ENCODE measurements at regions not wholly inside any gene's neighbourhood (a gene's known extent, or its start where the extent isn't known, plus 50 kb on each side); places are given as distances from the start of the nearest gene placed in this dataset.

GRCh38 chr10:64598600-64598999 lies 1077.4 kb downstream of the REEP3 start:
- Histone ChIP-seq H3K4me2 (no peak overlapping the region), H3K27ac (ENCODE audit: low read depth) (no peak overlapping the region), H3K79me2 (replicated peaks; ENCODE audit: insufficient read depth) (no peaks in the 10 kb centered on the region), H3K27me3 (ENCODE audit: insufficient read depth) (no peaks in the 10 kb centered on the region), H3K36me3 (ENCODE audit: insufficient read depth) (no peaks in the 10 kb centered on the region), H3K4me3 (no peak overlapping the region), H4K20me1 (replicated peaks; ENCODE audit: insufficient read depth) (no peaks in the 10 kb centered on the region), H3F3A (replicated peaks; ENCODE audit: low read depth) (no peaks in the 10 kb centered on the region), H2AFZ (no peak overlapping the region), H3K9me2 (ENCODE audit: insufficient read depth) (no peaks in the 10 kb centered on the region), H3K4me1 (ENCODE audit: insufficient read depth) (no peaks in the 10 kb centered on the region)
- no peak for DNase-seq (ENCODE audit: low spot score)
- no peaks in the 10 kb centered on the region for H3K9me3 Mint-ChIP-seq
- H3K27me3 Mint-ChIP-seq (ENCODE audit: insufficient read depth, low read depth, poor library complexity): no peaks in the 10 kb centered on the region
- H3K27ac Mint-ChIP-seq: no peak overlapping the region
- ATAC-seq: no peak
- H3K4me1 Mint-ChIP-seq: no peaks in the 10 kb centered on the region
- H3K4me3 Mint-ChIP-seq: no peak overlapping the region
- TF ChIP-seq ZNF114 (CRISPR knock-in tag; IDR thresholded peaks at IDR 0.05): no peak
- TF ChIP-seq REST (IDR thresholded peaks at IDR 0.05; ENCODE audit: unreplicated experiment): no peak
- TF ChIP-seq CTCF (conservative IDR thresholded peaks at IDR 0.05; ENCODE audit: low read depth in 2 of 2): no peak
- TF ChIP-seq STAT1 (IDR thresholded peaks at IDR 0.05; ENCODE audit: unreplicated experiment): no peak
- TF ChIP-seq CREB1 (CRISPR knock-in tag; IDR thresholded peaks at IDR 0.05; ENCODE audit: low read depth): no peak
- TF ChIP-seq POLR2AphosphoS5 (IDR thresholded peaks at IDR 0.05; ENCODE audit: low read depth): no peak
- no peaks in the 10 kb centered on the region for H3K36me3 Mint-ChIP-seq (ENCODE audit: low read depth)

- Histone ChIP-seq H3K27me3 (ENCODE audit: insufficient read depth) (no peaks in the 10 kb centered on the region), H3F3A (replicated peaks; ENCODE audit: low read depth) (no peaks in the 10 kb centered on the region), H3K79me2 (replicated peaks; ENCODE audit: insufficient read depth) (no peaks in the 10 kb centered on the region), H3K4me1 (ENCODE audit: insufficient read depth) (no peaks in the 10 kb centered on the region), H4K20me1 (replicated peaks; ENCODE audit: insufficient read depth) (no peaks in the 10 kb centered on the region), H2AFZ (no peak overlapping the region), H3K27ac (ENCODE audit: low read depth) (no peak overlapping the region), H3K4me2 (no peak overlapping the region), H3K4me3 (no peak overlapping the region), H3K9me2 (ENCODE audit: insufficient read depth) (peaks cover 3% of the 10 kb centered on the region; the same call in 1 of the 2 replicates), H3K36me3 (ENCODE audit: insufficient read depth) (no peaks in the 10 kb centered on the region)
- TF ChIP-seq ZNF114 (CRISPR knock-in tag; IDR thresholded peaks at IDR 0.05) (no peak), EZH2 (IDR thresholded peaks at IDR 0.05; ENCODE audit: low read depth, unreplicated experiment) (no peak), ZNF331 (CRISPR knock-in tag; IDR thresholded peaks at IDR 0.05; ENCODE audit: low read depth) (no peak), NANOG (IDR thresholded peaks at IDR 0.05; ENCODE audit: borderline replicate concordance) (no peak), STAT1 (IDR thresholded peaks at IDR 0.05; ENCODE audit: unreplicated experiment) (no peak), CREB1 (CRISPR knock-in tag; IDR thresholded peaks at IDR 0.05; ENCODE audit: low read depth) (no peak), POLR2AphosphoS5 (IDR thresholded peaks at IDR 0.05; ENCODE audit: low read depth) (no peak), CTCF (conservative IDR thresholded peaks at IDR 0.05; ENCODE audit: low read depth in 2 of 2) (no peak)
- ATAC-seq: no peak
- no peaks in the 10 kb centered on the region for H3K4me1 Mint-ChIP-seq
- no peak for DNase-seq (ENCODE audit: low spot score)
- no peak overlapping the region for H3K4me3 Mint-ChIP-seq
- no peaks in the 10 kb centered on the region for H3K36me3 Mint-ChIP-seq (ENCODE audit: low read depth)
- H3K27ac Mint-ChIP-seq: no peak overlapping the region
- no peaks in the 10 kb centered on the region for H3K27me3 Mint-ChIP-seq (ENCODE audit: insufficient read depth, low read depth, poor library complexity)
- H3K9me3 Mint-ChIP-seq: no peaks in the 10 kb centered on the region
Observed at GRCh38 chr10:64601298-64601697, 1080.1 kb downstream of the REEP3 start.
